DOHH2 (cell line): ENCODE measurements at regions not wholly inside any gene's neighbourhood (a gene's known extent, or its start where the extent isn't known, plus 50 kb on each side); places are given as distances from the start of the nearest gene placed in this dataset.

Experiments used
- EZH2phosphoT487 ChIP-seq: fragments of 200-600 bp; sonication (generic); IDR thresholded peaks from 2 replicates; pipeline ENCODE4 v1.6.1; 2017; ENCODE audit warnings: borderline replicate concordance, mild to moderate bottlenecking, antibody characterized with exemption, low read length, moderate library complexity, mixed read lengths
- TF ChIP-seq, protein P1 (sequence below): fragments of 200-600 bp; sonication (generic); IDR thresholded peaks from one replicate; pipeline ENCODE4 v1.5.1; 2014; ENCODE audit warnings: antibody characterized with exemption, mild to moderate bottlenecking, low read depth, low read length; ENCODE audit not compliant: poor library complexity, severe bottlenecking

DNA sequence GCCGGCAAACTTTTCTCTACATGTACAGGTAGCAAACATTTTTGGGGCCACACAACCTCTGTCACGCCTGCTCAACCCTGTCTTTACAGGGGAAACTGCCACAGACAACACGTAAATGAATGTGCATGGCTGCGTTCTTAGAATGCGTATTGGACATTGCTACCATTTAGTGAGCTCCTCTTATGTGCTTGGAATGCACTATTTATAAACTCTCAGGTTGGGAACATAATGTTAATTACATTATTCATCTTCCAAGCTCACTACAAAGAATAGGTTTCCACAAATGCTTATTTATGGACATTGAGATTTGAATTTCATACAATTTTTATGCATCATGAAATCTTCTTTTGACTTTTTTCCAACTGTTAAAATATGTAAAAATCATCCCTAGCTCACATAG, 92.0 kb upstream of the RPS6KA2 start:
- TF ChIP-seq, protein P1, sequence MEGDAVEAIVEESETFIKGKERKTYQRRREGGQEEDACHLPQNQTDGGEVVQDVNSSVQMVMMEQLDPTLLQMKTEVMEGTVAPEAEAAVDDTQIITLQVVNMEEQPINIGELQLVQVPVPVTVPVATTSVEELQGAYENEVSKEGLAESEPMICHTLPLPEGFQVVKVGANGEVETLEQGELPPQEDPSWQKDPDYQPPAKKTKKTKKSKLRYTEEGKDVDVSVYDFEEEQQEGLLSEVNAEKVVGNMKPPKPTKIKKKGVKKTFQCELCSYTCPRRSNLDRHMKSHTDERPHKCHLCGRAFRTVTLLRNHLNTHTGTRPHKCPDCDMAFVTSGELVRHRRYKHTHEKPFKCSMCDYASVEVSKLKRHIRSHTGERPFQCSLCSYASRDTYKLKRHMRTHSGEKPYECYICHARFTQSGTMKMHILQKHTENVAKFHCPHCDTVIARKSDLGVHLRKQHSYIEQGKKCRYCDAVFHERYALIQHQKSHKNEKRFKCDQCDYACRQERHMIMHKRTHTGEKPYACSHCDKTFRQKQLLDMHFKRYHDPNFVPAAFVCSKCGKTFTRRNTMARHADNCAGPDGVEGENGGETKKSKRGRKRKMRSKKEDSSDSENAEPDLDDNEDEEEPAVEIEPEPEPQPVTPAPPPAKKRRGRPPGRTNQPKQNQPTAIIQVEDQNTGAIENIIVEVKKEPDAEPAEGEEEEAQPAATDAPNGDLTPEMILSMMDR, result no peak
- no peak for TF ChIP-seq EZH2phosphoT487
